ENCODE measurements at regions not wholly inside any gene's neighbourhood (a gene's known extent, or its start where the extent isn't known, plus 50 kb on each side); places are given as distances from the start of the nearest gene placed in this dataset.

DNA sequence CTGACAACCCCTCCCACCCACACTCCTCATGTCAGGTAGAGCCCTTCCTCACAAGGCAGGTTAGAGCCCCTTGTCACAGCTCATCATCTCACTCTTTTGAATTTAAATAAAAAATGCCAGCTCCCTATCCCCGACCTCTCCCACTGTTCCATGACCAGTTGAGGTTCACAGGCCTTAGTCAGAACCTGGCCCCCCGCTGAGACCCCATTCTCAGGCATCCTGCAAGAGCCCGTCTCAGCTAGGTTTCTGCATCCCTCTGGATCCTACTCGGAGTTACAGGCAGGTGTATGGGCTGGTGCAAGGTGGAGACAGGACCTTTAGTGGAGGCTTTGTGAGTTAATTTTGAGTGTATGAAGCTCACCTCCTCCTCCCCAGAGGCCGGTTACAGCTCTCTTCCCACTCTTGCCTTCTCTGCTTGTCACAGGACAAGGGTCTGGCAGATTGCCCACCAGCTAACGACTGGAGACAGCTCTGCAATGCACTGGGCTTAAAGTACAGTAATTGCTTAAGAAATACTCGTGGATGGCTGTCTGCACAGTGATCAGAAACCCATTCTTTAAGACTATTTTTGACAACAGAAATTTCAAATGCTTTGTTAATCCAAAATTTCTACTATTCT is 394.9 kb upstream of the DPP6 start:
- H2BK5ac ChIP-seq (ENCODE audit: low read depth, low read length, poor library complexity, severe bottlenecking): no peak overlapping the region
- H3K4me3 ChIP-seq (ENCODE audit: insufficient read depth, low read depth, low read length): no peak overlapping the region
- no peak overlapping the region for H4K5ac ChIP-seq (ENCODE audit: low read depth, low read length)
- no peaks in the 10 kb centered on the region for H4K20me1 ChIP-seq (ENCODE audit: insufficient read depth, low read length)
- no CpG with 5 or more reads among the region's 7 CpGs for WGBS, 2 experiments (ENCODE audit: extremely low coverage in 2 of 2, insufficient read length in 1 of 2)
- TF ChIP-seq FOS (IDR thresholded peaks at IDR 0.05; ENCODE audit: low read depth, low read length): no peak
- TF ChIP-seq RAD21 (IDR thresholded peaks at IDR 0.05; ENCODE audit: low read length): no peak
- TF ChIP-seq, protein P1, sequence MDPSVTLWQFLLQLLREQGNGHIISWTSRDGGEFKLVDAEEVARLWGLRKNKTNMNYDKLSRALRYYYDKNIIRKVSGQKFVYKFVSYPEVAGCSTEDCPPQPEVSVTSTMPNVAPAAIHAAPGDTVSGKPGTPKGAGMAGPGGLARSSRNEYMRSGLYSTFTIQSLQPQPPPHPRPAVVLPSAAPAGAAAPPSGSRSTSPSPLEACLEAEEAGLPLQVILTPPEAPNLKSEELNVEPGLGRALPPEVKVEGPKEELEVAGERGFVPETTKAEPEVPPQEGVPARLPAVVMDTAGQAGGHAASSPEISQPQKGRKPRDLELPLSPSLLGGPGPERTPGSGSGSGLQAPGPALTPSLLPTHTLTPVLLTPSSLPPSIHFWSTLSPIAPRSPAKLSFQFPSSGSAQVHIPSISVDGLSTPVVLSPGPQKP (IDR thresholded peaks at IDR 0.05; ENCODE audit: borderline replicate concordance, low read depth, low read length): no peak
- TF ChIP-seq, protein P2, sequence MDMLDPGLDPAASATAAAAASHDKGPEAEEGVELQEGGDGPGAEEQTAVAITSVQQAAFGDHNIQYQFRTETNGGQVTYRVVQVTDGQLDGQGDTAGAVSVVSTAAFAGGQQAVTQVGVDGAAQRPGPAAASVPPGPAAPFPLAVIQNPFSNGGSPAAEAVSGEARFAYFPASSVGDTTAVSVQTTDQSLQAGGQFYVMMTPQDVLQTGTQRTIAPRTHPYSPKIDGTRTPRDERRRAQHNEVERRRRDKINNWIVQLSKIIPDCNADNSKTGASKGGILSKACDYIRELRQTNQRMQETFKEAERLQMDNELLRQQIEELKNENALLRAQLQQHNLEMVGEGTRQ (IDR thresholded peaks at IDR 0.05; ENCODE audit: low read depth, low read length): no peak
- no peak for TF ChIP-seq SMC3 (IDR thresholded peaks at IDR 0.05; ENCODE audit: low read depth, low read length)
- TF ChIP-seq RCOR1 (IDR thresholded peaks at IDR 0.05; ENCODE audit: insufficient replicate concordance, low read length): no peak
- TF ChIP-seq MAFK (IDR thresholded peaks at IDR 0.05; ENCODE audit: low read depth, low read length): no peak
- TF ChIP-seq, protein P3, sequence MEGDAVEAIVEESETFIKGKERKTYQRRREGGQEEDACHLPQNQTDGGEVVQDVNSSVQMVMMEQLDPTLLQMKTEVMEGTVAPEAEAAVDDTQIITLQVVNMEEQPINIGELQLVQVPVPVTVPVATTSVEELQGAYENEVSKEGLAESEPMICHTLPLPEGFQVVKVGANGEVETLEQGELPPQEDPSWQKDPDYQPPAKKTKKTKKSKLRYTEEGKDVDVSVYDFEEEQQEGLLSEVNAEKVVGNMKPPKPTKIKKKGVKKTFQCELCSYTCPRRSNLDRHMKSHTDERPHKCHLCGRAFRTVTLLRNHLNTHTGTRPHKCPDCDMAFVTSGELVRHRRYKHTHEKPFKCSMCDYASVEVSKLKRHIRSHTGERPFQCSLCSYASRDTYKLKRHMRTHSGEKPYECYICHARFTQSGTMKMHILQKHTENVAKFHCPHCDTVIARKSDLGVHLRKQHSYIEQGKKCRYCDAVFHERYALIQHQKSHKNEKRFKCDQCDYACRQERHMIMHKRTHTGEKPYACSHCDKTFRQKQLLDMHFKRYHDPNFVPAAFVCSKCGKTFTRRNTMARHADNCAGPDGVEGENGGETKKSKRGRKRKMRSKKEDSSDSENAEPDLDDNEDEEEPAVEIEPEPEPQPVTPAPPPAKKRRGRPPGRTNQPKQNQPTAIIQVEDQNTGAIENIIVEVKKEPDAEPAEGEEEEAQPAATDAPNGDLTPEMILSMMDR (conservative IDR thresholded peaks at IDR 0.05; ENCODE audit: low read depth, low read length): no peak
- TF ChIP-seq BHLHE40 (IDR thresholded peaks at IDR 0.05; ENCODE audit: low read depth, low read length): no peak
- ChIA-PET CTCF (no interaction called here), POLR2A (ENCODE audit: unreplicated experiment) (no interaction called here)
- no peak overlapping the region for H4K91ac ChIP-seq (ENCODE audit: insufficient read depth, low read depth, low read length)
- no peaks in the 10 kb centered on the region for H3K27me3 ChIP-seq (ENCODE audit: control insufficient read depth, insufficient read depth, low read length)
- intact Hi-C loops (cut with micrococcal nuclease) (no loop called here), in situ Hi-C loops (cut with MboI; ENCODE audit: low sequenced_read_pairs) (no loop called here), dilution Hi-C loops (cut with HindIII; ENCODE audit: low sequenced_read_pairs, unreplicated experiment) (no loop called here)
- H3K23ac ChIP-seq (ENCODE audit: low read depth, low read length): no peak overlapping the region
- DNase-seq: no peak
- H3K4me2 ChIP-seq (ENCODE audit: low read depth, low read length): no peak overlapping the region
- no peak overlapping the region for H3K56ac ChIP-seq (ENCODE audit: extremely low read depth, insufficient read depth, low read length)
- H2BK15ac ChIP-seq (ENCODE audit: low read depth, low read length): no peak overlapping the region
- no peak overlapping the region for H3K14ac ChIP-seq (replicated peaks; ENCODE audit: low read depth, low read length)
- no peak for ATAC-seq (ENCODE audit: low read depth)
- no peak overlapping the region for H4K8ac ChIP-seq (ENCODE audit: low read depth in 2 of 2, low read length in 2 of 2)
- no peaks in the 10 kb centered on the region for H3K4me1 ChIP-seq (ENCODE audit: control insufficient read depth, insufficient read depth, low read length)
- BruUV-seq (replicated peaks): no TSS peak
- H3K18ac ChIP-seq (ENCODE audit: low read depth, low read length): no peak overlapping the region
- H2AK5ac ChIP-seq (ENCODE audit: low read depth, low read length): no peak overlapping the region
- peaks cover 22% of the 10 kb centered on the region for H3K9me3 ChIP-seq (ENCODE audit: control insufficient read depth, insufficient read depth, low read length)
- H3K36me3 ChIP-seq (ENCODE audit: control insufficient read depth, insufficient read depth, low read length): no peaks in the 10 kb centered on the region
- no peak overlapping the region for H2AFZ ChIP-seq (replicated peaks; ENCODE audit: low read length, poor library complexity)
- no peaks in the 10 kb centered on the region for H3K79me1 ChIP-seq (ENCODE audit: low read depth in 1 of 2, low read length in 2 of 2)
- H3K9me1 ChIP-seq (ENCODE audit: insufficient read depth, low read length): no peaks in the 10 kb centered on the region
- H2AK9ac ChIP-seq (replicated peaks; ENCODE audit: low read depth, low read length, poor library complexity): no peak overlapping the region
- no peak overlapping the region for H3K9ac ChIP-seq (ENCODE audit: low read depth, low read length)
- no peak overlapping the region for H3K4ac ChIP-seq (ENCODE audit: low read depth, low read length)
- no peak overlapping the region for H3K27ac ChIP-seq (ENCODE audit: insufficient read depth, low read length)
- H2BK120ac ChIP-seq (ENCODE audit: low read depth, low read length): no peak overlapping the region
- no peak overlapping the region for H2BK20ac ChIP-seq (ENCODE audit: low read depth, low read length)
